22Rv1 (cell line): ENCODE measurements at regions not wholly inside any gene's neighbourhood (a gene's known extent, or its start where the extent isn't known, plus 50 kb on each side); places are given as distances from the start of the nearest gene placed in this dataset.

Source experiments
- CTCF ChIP-seq: fragments of 450-650 bp; IDR thresholded peaks from 2 replicates; pipeline ENCODE4 v1.5.1; 2017; ENCODE audit warnings: mild to moderate bottlenecking
- ZFX ChIP-seq: fragments of 450-650 bp; IDR thresholded peaks from 2 replicates; pipeline ENCODE4 v1.6.1; 2017; ENCODE audit warnings: antibody characterized with exemption, borderline replicate concordance

DNA sequence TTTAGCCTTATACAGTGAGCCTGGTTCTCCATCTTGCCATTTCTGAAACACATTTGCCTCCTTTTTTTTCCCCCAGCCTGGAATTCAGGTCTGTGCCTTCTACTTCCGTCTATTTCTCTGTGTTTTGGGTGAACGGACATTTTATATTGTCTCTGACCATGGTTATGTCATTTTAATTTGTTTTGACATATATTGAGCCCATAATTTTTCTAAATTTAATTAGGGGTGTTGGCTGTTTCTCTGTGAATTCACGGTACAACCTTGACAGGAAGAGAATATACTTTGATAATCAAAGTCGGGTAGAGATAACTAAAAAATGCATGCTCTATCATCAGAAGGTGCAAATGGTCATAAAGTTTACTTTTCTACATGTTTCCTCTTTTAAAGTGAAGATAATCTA lies 361.4 kb downstream of the VGLL3 start:
- no peak for TF ChIP-seq CTCF
- TF ChIP-seq ZFX: no peak
